Right lobe of liver (tissue), 6 donors: ENCODE measurements at regions not wholly inside any gene's neighbourhood (a gene's known extent, or its start where the extent isn't known, plus 50 kb on each side); places are given as distances from the start of the nearest gene placed in this dataset.

Source experiments
- ATAC-seq, 4 donors: fragments of 200-7000 bp; cut with Tn5 transposase; one replicate each; pipeline ENCODE4 v1.9.1; 2020; ENCODE audit warnings: mild to moderate bottlenecking in 4 of 4, moderate library complexity in 4 of 4
- DNase-seq, 3 donors: peaks; one replicate each; pipeline ENCODE4 v3.0.0-alpha.2; 2020
- H3K27ac ChIP-seq, 3 donors: fragments of 200-600 bp; one replicate each; pipeline ENCODE4 v1.8.0; 2022
- H3K27me3 ChIP-seq, 2 donors: fragments of 200-600 bp; one replicate each; pipeline ENCODE4 v1.8.0; 2022
- H3K36me3 ChIP-seq, 4 donors: fragments of 200-600 bp; sonication (generic) in 1 of 4; one replicate each; pipeline versions ENCODE4 v1.5.1 to v1.8.0; 2017 to 2022; ENCODE audit warnings: control low read depth in 1 of 4
- H3K4me1 ChIP-seq, 4 donors: fragments of 200-600 bp; sonication (generic) in 1 of 4; one replicate each; pipeline versions ENCODE4 v1.5.1 to v1.8.0; 2017 to 2022; ENCODE audit warnings: control low read depth in 1 of 4
- H3K4me3 ChIP-seq, 3 donors: fragments of 200-600 bp; one replicate each; pipeline ENCODE4 v1.8.0; 2022
- H3K9me3 ChIP-seq, 4 donors: fragments of 200-600 bp; sonication (generic) in 1 of 4; one replicate each; pipeline versions ENCODE4 v1.5.1 to v1.8.0; 2017 to 2022; ENCODE audit warnings: control low read depth in 1 of 4
- POLR2A ChIP-seq: fragments of 450-650 bp; IDR thresholded peaks from one replicate; pipeline ENCODE4 v1.6.1; 2017; ENCODE audit warnings: antibody characterized with exemption, mild to moderate bottlenecking
- WGBS: methylation state at CpG from one replicate; pipeline ENCODE4 v1.1.6; 2018; ENCODE audit warnings: low coverage, low lambda C conversion rate; ENCODE audit not compliant: insufficient coverage; ENCODE audit errors: missing lambda C conversion rate; 5-methylcytosine and 5-hydroxymethylcytosine counted together
- intact Hi-C, 2 donors: fragments of 100-400 bp; cut with DNase I; formaldehyde crosslinking; loops; one replicate each; pipeline versions ENCODE4 v1.11.2 to v1.14.1; 2022
- TF ChIP-seq, protein P1 (sequence below), 4 donors: fragments of 200-600 bp in 3 of 4; fragments of 450-650 bp in 1 of 4; IDR thresholded peaks; one replicate each; pipeline versions ENCODE4 v1.5.1 to v1.8.0; 2016 to 2022; ENCODE audit warnings: antibody characterized with exemption in 4 of 4, mild to moderate bottlenecking in 2 of 4
- donor health status: DM: no; HTN: yes; CAD: no.
- donor health status: DM: no; HTN: no; CAD: no.
- donor health status: DM: no; HTN: no; CAD: no.
- donor health status: DM: no; HTN: yes; CAD: no.
- donor health status: DM: no; HTN: yes; CAD: no.

- H3K4me1 ChIP-seq: no peaks in the 10 kb centered on the region
- intact Hi-C loops: no loop called here
- H3K36me3 ChIP-seq: no peaks in the 10 kb centered on the region
- H3K4me3 ChIP-seq: no peak overlapping the region
- WGBS: 61% methylated on average over 4 of the region's 4 CpGs
- no peak for DNase-seq
- H3K27me3 ChIP-seq: no peaks in the 10 kb centered on the region
- no peak overlapping the region for H3K27ac ChIP-seq
- no peak for ATAC-seq
- no peaks in the 10 kb centered on the region for H3K9me3 ChIP-seq
- no peak for TF ChIP-seq POLR2A
- TF ChIP-seq, protein P1, sequence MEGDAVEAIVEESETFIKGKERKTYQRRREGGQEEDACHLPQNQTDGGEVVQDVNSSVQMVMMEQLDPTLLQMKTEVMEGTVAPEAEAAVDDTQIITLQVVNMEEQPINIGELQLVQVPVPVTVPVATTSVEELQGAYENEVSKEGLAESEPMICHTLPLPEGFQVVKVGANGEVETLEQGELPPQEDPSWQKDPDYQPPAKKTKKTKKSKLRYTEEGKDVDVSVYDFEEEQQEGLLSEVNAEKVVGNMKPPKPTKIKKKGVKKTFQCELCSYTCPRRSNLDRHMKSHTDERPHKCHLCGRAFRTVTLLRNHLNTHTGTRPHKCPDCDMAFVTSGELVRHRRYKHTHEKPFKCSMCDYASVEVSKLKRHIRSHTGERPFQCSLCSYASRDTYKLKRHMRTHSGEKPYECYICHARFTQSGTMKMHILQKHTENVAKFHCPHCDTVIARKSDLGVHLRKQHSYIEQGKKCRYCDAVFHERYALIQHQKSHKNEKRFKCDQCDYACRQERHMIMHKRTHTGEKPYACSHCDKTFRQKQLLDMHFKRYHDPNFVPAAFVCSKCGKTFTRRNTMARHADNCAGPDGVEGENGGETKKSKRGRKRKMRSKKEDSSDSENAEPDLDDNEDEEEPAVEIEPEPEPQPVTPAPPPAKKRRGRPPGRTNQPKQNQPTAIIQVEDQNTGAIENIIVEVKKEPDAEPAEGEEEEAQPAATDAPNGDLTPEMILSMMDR (IDR thresholded peaks at IDR 0.05): no peak
Observed at GRCh38 chr16:52629296-52629695, 82.4 kb upstream of the TOX3 start.

DNA sequence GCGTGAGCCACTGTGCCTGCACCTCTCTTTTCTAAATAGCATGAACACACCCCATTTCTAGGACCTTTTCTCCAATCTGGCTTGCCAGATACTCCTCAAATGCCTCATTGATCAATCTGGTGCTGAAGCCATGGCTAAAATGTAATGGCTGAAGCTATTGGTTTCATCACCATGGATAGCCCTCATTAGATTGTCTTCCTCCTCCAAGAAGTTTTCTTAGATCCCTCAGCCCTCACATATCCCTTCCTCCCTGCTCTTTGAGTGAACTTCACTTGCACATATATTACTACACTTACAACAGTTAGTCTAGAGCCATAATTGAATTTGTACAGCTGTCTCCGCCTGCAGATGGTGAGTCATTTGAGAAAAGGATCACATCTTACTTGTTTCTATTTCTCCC is 77.9 kb upstream of the TOX3 start:
- WGBS: 80% methylated on average over 1 of the region's 2 CpGs

GRCh38 chr16:52621651-52622050 is 74.7 kb upstream of the TOX3 start:
- intact Hi-C loops: no loop called here
- Histone ChIP-seq H3K27me3 (no peaks in the 10 kb centered on the region), H3K4me3 (no peak overlapping the region), H3K27ac (no peak overlapping the region), H3K36me3 (no peaks in the 10 kb centered on the region), H3K4me1 (no peaks in the 10 kb centered on the region), H3K9me3 (no peaks in the 10 kb centered on the region)
- no peak for DNase-seq
- 92% methylated on average over 5 of the region's 5 CpGs for WGBS
- no peak for ATAC-seq
- TF ChIP-seq POLR2A: no peak
- TF ChIP-seq, protein P1 (IDR thresholded peaks at IDR 0.05): no peak

More for the DNA sequence above, 77.9 kb upstream of the TOX3 start:
- H3K36me3 ChIP-seq: no peaks in the 10 kb centered on the region
- no peak for TF ChIP-seq POLR2A
- TF ChIP-seq, protein P1 (IDR thresholded peaks at IDR 0.05): no peak
- H3K4me3 ChIP-seq: no peak overlapping the region
- no peaks in the 10 kb centered on the region for H3K4me1 ChIP-seq
- intact Hi-C loops: no loop called here
- ATAC-seq: no peak
- no peak for DNase-seq
- H3K9me3 ChIP-seq: no peaks in the 10 kb centered on the region
- no peaks in the 10 kb centered on the region for H3K27me3 ChIP-seq
- H3K27ac ChIP-seq: no peak overlapping the region

GRCh38 chr16:52618753-52619497 is 72.0 kb upstream of the TOX3 start:
- H3K36me3 ChIP-seq: no peaks in the 10 kb centered on the region
- no peak overlapping the region for H3K27ac ChIP-seq
- 76% methylated on average over 3 of the region's 3 CpGs for WGBS
- ATAC-seq: peak in 3 of 4 donors; percentile 17 to 97 (median 49)
- no peaks in the 10 kb centered on the region for H3K27me3 ChIP-seq
- no peaks in the 10 kb centered on the region for H3K4me1 ChIP-seq
- TF ChIP-seq POLR2A: no peak
- TF ChIP-seq, protein P1 (IDR thresholded peaks at IDR 0.05): no peak
- H3K4me3 ChIP-seq: no peak overlapping the region
- intact Hi-C loops: no loop called here
- no peaks in the 10 kb centered on the region for H3K9me3 ChIP-seq
- no peak for DNase-seq
